Ishikawa (cell line): ENCODE measurements at regions not wholly inside any gene's neighbourhood (a gene's known extent, or its start where the extent isn't known, plus 50 kb on each side); places are given as distances from the start of the nearest gene placed in this dataset.

Source experiments
- CEBPB ChIP-seq: IDR thresholded peaks from 2 replicates; pipeline ENCODE4 v1.6.1; 2012
- CREB1 ChIP-seq: IDR thresholded peaks from 2 replicates; pipeline ENCODE4 v1.6.1; 2012; ENCODE audit warnings: low read depth
- EGR1 ChIP-seq: IDR thresholded peaks from 2 replicates; pipeline ENCODE4 v1.6.1; 2012
- EP300 ChIP-seq: IDR thresholded peaks from 2 replicates; pipeline ENCODE4 v1.6.1; 2012; ENCODE audit warnings: borderline replicate concordance
- NFIC ChIP-seq: IDR thresholded peaks from 2 replicates; pipeline ENCODE4 v1.6.1; 2012
- RAD21 ChIP-seq: IDR thresholded peaks from 2 replicates; pipeline ENCODE4 v1.6.1; 2012; ENCODE audit warnings: low read depth
- TAF1 ChIP-seq: IDR thresholded peaks from 2 replicates; pipeline ENCODE4 v1.6.1; 2012; ENCODE audit warnings: low read depth, mild to moderate bottlenecking
- TCF12 ChIP-seq: IDR thresholded peaks from 2 replicates; pipeline ENCODE4 v1.6.1; 2012; ENCODE audit warnings: low read depth
- TEAD4 ChIP-seq: IDR thresholded peaks from 2 replicates; pipeline ENCODE4 v1.6.1; 2012
- USF1 ChIP-seq: IDR thresholded peaks from 2 replicates; pipeline ENCODE4 v1.6.1; 2012
- YY1 ChIP-seq: IDR thresholded peaks from 2 replicates; pipeline ENCODE4 v1.6.1; 2012; ENCODE audit warnings: low read depth
- TF ChIP-seq, protein P1 (sequence below): IDR thresholded peaks from 2 replicates; pipeline ENCODE4 v1.6.1; 2012; ENCODE audit warnings: low read depth, mild to moderate bottlenecking
- TF ChIP-seq, protein P2 (sequence below): IDR thresholded peaks from 2 replicates; pipeline ENCODE4 v1.6.1; 2012

- TF ChIP-seq RAD21, result no peak
- no peak for TF ChIP-seq EP300
- TF ChIP-seq YY1, result no peak
- TF ChIP-seq, protein P1, sequence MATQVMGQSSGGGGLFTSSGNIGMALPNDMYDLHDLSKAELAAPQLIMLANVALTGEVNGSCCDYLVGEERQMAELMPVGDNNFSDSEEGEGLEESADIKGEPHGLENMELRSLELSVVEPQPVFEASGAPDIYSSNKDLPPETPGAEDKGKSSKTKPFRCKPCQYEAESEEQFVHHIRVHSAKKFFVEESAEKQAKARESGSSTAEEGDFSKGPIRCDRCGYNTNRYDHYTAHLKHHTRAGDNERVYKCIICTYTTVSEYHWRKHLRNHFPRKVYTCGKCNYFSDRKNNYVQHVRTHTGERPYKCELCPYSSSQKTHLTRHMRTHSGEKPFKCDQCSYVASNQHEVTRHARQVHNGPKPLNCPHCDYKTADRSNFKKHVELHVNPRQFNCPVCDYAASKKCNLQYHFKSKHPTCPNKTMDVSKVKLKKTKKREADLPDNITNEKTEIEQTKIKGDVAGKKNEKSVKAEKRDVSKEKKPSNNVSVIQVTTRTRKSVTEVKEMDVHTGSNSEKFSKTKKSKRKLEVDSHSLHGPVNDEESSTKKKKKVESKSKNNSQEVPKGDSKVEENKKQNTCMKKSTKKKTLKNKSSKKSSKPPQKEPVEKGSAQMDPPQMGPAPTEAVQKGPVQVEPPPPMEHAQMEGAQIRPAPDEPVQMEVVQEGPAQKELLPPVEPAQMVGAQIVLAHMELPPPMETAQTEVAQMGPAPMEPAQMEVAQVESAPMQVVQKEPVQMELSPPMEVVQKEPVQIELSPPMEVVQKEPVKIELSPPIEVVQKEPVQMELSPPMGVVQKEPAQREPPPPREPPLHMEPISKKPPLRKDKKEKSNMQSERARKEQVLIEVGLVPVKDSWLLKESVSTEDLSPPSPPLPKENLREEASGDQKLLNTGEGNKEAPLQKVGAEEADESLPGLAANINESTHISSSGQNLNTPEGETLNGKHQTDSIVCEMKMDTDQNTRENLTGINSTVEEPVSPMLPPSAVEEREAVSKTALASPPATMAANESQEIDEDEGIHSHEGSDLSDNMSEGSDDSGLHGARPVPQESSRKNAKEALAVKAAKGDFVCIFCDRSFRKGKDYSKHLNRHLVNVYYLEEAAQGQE, result no peak
- TF ChIP-seq, protein P2, sequence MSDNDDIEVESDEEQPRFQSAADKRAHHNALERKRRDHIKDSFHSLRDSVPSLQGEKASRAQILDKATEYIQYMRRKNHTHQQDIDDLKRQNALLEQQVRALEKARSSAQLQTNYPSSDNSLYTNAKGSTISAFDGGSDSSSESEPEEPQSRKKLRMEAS, result no peak
- TF ChIP-seq TEAD4, result no peak
- TF ChIP-seq EGR1, result no peak
- TF ChIP-seq TAF1, result no peak
- TF ChIP-seq CREB1, result no peak
- no peak for TF ChIP-seq USF1
- no peak for TF ChIP-seq TCF12
- no peak for TF ChIP-seq NFIC
- no peak for TF ChIP-seq CEBPB
These were observed 115.6 kb downstream of the GGTLC2 start for GRCh38 chr22:22759889-22760546.
